Liver (tissue), 8 donors: ENCODE measurements at regions not wholly inside any gene's neighbourhood (a gene's known extent, or its start where the extent isn't known, plus 50 kb on each side); places are given as distances from the start of the nearest gene placed in this dataset.

Source experiments
- DNase-seq: peaks from one replicate; pipeline ENCODE4 v3.0.0-alpha.2; 2017; ENCODE audit warnings: low spot score
- H3K27ac ChIP-seq, 2 donors: one replicate each; pipeline ENCODE4 v1.7.0; 2013; ENCODE audit warnings: inconsistent platforms in 2 of 2, low read length in 2 of 2, control low read depth in 1 of 2, low read depth in 1 of 2, mild to moderate bottlenecking in 1 of 2
- H3K27me3 ChIP-seq, 4 donors: one replicate each; pipeline versions ENCODE4 v1.6.1 to v1.7.0; 2013; ENCODE audit warnings: low read length in 3 of 4, inconsistent platforms in 1 of 4, mild to moderate bottlenecking in 1 of 4, moderate library complexity in 1 of 4; ENCODE audit not compliant: control insufficient read depth in 4 of 4, insufficient read depth in 4 of 4
- H3K36me3 ChIP-seq, 4 donors: one replicate each; pipeline versions ENCODE4 v1.6.1 to v1.7.0; 2013; ENCODE audit warnings: low read length in 3 of 4, mild to moderate bottlenecking in 3 of 4, low read depth in 1 of 4, moderate library complexity in 1 of 4; ENCODE audit not compliant: control insufficient read depth in 4 of 4, insufficient read depth in 3 of 4
- H3K4me1 ChIP-seq, 4 donors: one replicate each; pipeline versions ENCODE4 v1.6.1 to v1.7.0; 2013; ENCODE audit warnings: low read length in 3 of 4, mild to moderate bottlenecking in 3 of 4, moderate library complexity in 1 of 4; ENCODE audit not compliant: control insufficient read depth in 4 of 4, insufficient read depth in 4 of 4
- H3K4me3 ChIP-seq, 3 donors: one replicate each; pipeline versions ENCODE4 v1.6.1 to v1.7.0; 2013; ENCODE audit warnings: low read length in 3 of 3, control low read depth in 1 of 3, low read depth in 1 of 3, mild to moderate bottlenecking in 1 of 3
- H3K9ac ChIP-seq, 2 donors: one replicate each; pipeline ENCODE4 v1.7.0; 2013; ENCODE audit warnings: low read length in 2 of 2, mild to moderate bottlenecking in 2 of 2, moderate library complexity in 2 of 2, control low read depth in 1 of 2, low read depth in 1 of 2
- H3K9me3 ChIP-seq, 4 donors: one replicate each; pipeline versions ENCODE4 v1.6.1 to v1.7.0; 2013; ENCODE audit warnings: low read length in 3 of 4; ENCODE audit not compliant: control insufficient read depth in 4 of 4
- FOXA1 ChIP-seq: IDR thresholded peaks from 2 replicates; pipeline ENCODE4 v1.6.1; 2016; ENCODE audit warnings: antibody characterized with exemption
- GABPA ChIP-seq, 2 donors: IDR thresholded peaks in 1 of 2; conservative IDR thresholded peaks in 1 of 2; 2 replicates each; pipeline ENCODE4 v1.6.1; 2016; ENCODE audit warnings: antibody characterized with exemption in 2 of 2, mild to moderate bottlenecking in 1 of 2, moderate library complexity in 1 of 2
- HNF4A ChIP-seq, 2 donors: conservative IDR thresholded peaks; 2 replicates each; pipeline ENCODE4 v1.6.1; 2016; ENCODE audit warnings: antibody characterized with exemption in 2 of 2, mild to moderate bottlenecking in 2 of 2
- HNF4G ChIP-seq: IDR thresholded peaks from 2 replicates; pipeline ENCODE4 v1.6.1; 2016; ENCODE audit warnings: antibody characterized with exemption
- JUND ChIP-seq, 2 donors: IDR thresholded peaks; 2 replicates each; pipeline ENCODE4 v1.6.1; 2016; ENCODE audit warnings: antibody characterized with exemption in 2 of 2
- NR2F2 ChIP-seq: IDR thresholded peaks from 2 replicates; pipeline ENCODE4 v1.6.1; 2016; ENCODE audit warnings: antibody characterized with exemption
- RAD21 ChIP-seq, 2 donors: IDR thresholded peaks; 2 replicates each; pipeline ENCODE4 v1.6.1; 2016; ENCODE audit warnings: antibody characterized with exemption in 2 of 2, mild to moderate bottlenecking in 2 of 2
- RXRA ChIP-seq, 2 donors: IDR thresholded peaks; 2 replicates each; pipeline ENCODE4 v1.6.1; 2017 to 2018; ENCODE audit warnings: antibody characterized with exemption in 2 of 2, mild to moderate bottlenecking in 1 of 2
- SP1 ChIP-seq: IDR thresholded peaks from 2 replicates; pipeline ENCODE4 v1.6.1; 2018; ENCODE audit warnings: antibody characterized with exemption, mild to moderate bottlenecking
- TAF1 ChIP-seq: conservative IDR thresholded peaks from 2 replicates; pipeline ENCODE4 v1.6.1; 2016; ENCODE audit warnings: antibody characterized with exemption, mild to moderate bottlenecking
- YY1 ChIP-seq: IDR thresholded peaks from 2 replicates; pipeline ENCODE4 v1.6.1; 2016; ENCODE audit warnings: antibody characterized with exemption, mild to moderate bottlenecking
- WGBS: extraction: QIAGEN DNeasy Blood & Tissue Kit; methylation state at CpG from one replicate; pipeline ENCODE4 v1.1.7; 2013; 5-methylcytosine and 5-hydroxymethylcytosine counted together
- TF ChIP-seq, protein P1 (sequence below): IDR thresholded peaks from 2 replicates; pipeline ENCODE4 v1.6.1; 2016; ENCODE audit warnings: antibody characterized with exemption, mild to moderate bottlenecking
- TF ChIP-seq, protein P2 (sequence below): IDR thresholded peaks from 2 replicates; pipeline ENCODE4 v1.6.1; 2016; ENCODE audit warnings: antibody characterized with exemption
- TF ChIP-seq, protein P3 (sequence below): IDR thresholded peaks from 2 replicates; pipeline ENCODE4 v1.6.1; 2016; ENCODE audit warnings: antibody characterized with exemption
- TF ChIP-seq, protein P4 (sequence below): IDR thresholded peaks from 2 replicates; pipeline ENCODE4 v1.6.1; 2016; ENCODE audit warnings: antibody characterized with exemption
- TF ChIP-seq, protein P5 (sequence below): fragments of 150-350 bp; IDR thresholded peaks from 2 replicates; pipeline ENCODE4 v1.5.1; 2017; ENCODE audit warnings: improper control_type of control experiment, low read depth, low read length; ENCODE audit not compliant: missing input control
- donor health status: healthy.
- donor health status: healthy.
- donor health status: healthy.
- donor health status: healthy.
- donor health status: healthy.

DNA sequence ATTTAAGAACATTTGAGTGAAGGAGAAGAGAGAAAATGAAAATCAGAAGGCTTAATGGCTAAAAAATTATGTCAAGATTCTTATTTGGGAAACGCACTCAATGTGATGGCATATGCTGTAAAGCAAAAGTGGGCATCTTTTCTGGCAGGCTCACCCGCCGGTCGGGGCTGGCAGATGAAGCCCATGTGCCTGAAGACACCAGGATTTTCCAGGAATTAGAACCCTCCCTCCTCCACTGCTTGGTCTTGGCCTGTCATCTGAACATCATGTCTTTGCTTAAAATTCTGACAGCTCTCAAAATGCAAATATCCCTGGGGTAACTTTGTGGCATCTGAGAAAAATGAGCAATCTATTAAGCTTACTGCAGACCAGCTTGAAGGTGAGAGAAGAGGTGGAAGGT, 337.9 kb downstream of the IRX1 start:
- TF ChIP-seq, protein P1, sequence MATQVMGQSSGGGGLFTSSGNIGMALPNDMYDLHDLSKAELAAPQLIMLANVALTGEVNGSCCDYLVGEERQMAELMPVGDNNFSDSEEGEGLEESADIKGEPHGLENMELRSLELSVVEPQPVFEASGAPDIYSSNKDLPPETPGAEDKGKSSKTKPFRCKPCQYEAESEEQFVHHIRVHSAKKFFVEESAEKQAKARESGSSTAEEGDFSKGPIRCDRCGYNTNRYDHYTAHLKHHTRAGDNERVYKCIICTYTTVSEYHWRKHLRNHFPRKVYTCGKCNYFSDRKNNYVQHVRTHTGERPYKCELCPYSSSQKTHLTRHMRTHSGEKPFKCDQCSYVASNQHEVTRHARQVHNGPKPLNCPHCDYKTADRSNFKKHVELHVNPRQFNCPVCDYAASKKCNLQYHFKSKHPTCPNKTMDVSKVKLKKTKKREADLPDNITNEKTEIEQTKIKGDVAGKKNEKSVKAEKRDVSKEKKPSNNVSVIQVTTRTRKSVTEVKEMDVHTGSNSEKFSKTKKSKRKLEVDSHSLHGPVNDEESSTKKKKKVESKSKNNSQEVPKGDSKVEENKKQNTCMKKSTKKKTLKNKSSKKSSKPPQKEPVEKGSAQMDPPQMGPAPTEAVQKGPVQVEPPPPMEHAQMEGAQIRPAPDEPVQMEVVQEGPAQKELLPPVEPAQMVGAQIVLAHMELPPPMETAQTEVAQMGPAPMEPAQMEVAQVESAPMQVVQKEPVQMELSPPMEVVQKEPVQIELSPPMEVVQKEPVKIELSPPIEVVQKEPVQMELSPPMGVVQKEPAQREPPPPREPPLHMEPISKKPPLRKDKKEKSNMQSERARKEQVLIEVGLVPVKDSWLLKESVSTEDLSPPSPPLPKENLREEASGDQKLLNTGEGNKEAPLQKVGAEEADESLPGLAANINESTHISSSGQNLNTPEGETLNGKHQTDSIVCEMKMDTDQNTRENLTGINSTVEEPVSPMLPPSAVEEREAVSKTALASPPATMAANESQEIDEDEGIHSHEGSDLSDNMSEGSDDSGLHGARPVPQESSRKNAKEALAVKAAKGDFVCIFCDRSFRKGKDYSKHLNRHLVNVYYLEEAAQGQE, result no peak
- TF ChIP-seq, protein P2, sequence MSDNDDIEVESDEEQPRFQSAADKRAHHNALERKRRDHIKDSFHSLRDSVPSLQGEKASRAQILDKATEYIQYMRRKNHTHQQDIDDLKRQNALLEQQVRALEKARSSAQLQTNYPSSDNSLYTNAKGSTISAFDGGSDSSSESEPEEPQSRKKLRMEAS, result no peak
- TF ChIP-seq SP1, result no peak
- TF ChIP-seq, protein P3, sequence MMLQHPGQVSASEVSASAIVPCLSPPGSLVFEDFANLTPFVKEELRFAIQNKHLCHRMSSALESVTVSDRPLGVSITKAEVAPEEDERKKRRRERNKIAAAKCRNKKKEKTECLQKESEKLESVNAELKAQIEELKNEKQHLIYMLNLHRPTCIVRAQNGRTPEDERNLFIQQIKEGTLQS, result no peak
- TF ChIP-seq GABPA (IDR thresholded peaks at IDR 0.05 in 1 of 2, conservative IDR thresholded peaks at IDR 0.05 in 1 of 2), result no peak
- no peak for TF ChIP-seq YY1
- no peak for TF ChIP-seq RAD21 (IDR thresholded peaks at IDR 0.05)
- no peak for TF ChIP-seq NR2F2
- no peak for TF ChIP-seq RXRA (IDR thresholded peaks at IDR 0.05)
- Histone ChIP-seq H3K9ac (no peak overlapping the region), H3K27ac (no peak overlapping the region), H3K4me1 (no peaks in the 10 kb centered on the region), H3K9me3 (peaks cover 0 to 8% (median 0%) of the 10 kb centered on the region in 4 donors), H3K36me3 (no peaks in the 10 kb centered on the region), H3K27me3 (no peaks in the 10 kb centered on the region), H3K4me3 (no peak overlapping the region)
- DNase-seq, result no peak
- WGBS, result 86% methylated on average over 4 of the region's 4 CpGs

DNA sequence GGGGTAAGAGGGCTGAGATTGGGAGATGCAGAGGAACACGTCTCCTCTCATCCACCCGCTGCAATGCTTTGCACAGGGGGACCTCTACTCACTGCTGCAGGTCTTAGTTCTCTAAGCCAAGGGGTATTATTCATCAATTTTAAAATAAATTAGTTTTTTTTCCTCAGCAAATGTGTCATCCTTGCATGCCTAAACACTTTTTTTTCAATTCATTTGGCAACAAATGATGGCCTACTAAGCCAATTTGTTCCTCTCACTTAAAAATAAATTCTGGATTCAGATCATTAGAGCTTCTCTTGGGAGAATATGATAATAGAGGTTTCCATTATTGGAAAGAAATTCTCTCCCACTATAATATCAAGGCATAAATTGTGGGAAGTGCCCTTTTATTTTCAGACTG, 338.3 kb downstream of the IRX1 start:
- H3K4me1 ChIP-seq, result no peaks in the 10 kb centered on the region
- H3K27me3 ChIP-seq, result no peaks in the 10 kb centered on the region
- peaks cover 0 to 8% (median 0%) of the 10 kb centered on the region in 4 donors for H3K9me3 ChIP-seq
- no peak for TF ChIP-seq SP1
- TF ChIP-seq, protein P1, result no peak
- TF ChIP-seq JUND (IDR thresholded peaks at IDR 0.05), result no peak
- TF ChIP-seq HNF4A (conservative IDR thresholded peaks at IDR 0.05), result no peak
- no peak for TF ChIP-seq GABPA (IDR thresholded peaks at IDR 0.05 in 1 of 2, conservative IDR thresholded peaks at IDR 0.05 in 1 of 2)
- TF ChIP-seq RXRA (IDR thresholded peaks at IDR 0.05), result no peak
- TF ChIP-seq TAF1, result no peak
- TF ChIP-seq HNF4G, result no peak
- TF ChIP-seq, protein P4, sequence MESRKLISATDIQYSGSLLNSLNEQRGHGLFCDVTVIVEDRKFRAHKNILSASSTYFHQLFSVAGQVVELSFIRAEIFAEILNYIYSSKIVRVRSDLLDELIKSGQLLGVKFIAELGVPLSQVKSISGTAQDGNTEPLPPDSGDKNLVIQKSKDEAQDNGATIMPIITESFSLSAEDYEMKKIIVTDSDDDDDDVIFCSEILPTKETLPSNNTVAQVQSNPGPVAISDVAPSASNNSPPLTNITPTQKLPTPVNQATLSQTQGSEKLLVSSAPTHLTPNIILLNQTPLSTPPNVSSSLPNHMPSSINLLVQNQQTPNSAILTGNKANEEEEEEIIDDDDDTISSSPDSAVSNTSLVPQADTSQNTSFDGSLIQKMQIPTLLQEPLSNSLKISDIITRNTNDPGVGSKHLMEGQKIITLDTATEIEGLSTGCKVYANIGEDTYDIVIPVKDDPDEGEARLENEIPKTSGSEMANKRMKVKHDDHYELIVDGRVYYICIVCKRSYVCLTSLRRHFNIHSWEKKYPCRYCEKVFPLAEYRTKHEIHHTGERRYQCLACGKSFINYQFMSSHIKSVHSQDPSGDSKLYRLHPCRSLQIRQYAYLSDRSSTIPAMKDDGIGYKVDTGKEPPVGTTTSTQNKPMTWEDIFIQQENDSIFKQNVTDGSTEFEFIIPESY, result no peak
- TF ChIP-seq YY1, result no peak
- TF ChIP-seq FOXA1, result no peak
- TF ChIP-seq, protein P5, sequence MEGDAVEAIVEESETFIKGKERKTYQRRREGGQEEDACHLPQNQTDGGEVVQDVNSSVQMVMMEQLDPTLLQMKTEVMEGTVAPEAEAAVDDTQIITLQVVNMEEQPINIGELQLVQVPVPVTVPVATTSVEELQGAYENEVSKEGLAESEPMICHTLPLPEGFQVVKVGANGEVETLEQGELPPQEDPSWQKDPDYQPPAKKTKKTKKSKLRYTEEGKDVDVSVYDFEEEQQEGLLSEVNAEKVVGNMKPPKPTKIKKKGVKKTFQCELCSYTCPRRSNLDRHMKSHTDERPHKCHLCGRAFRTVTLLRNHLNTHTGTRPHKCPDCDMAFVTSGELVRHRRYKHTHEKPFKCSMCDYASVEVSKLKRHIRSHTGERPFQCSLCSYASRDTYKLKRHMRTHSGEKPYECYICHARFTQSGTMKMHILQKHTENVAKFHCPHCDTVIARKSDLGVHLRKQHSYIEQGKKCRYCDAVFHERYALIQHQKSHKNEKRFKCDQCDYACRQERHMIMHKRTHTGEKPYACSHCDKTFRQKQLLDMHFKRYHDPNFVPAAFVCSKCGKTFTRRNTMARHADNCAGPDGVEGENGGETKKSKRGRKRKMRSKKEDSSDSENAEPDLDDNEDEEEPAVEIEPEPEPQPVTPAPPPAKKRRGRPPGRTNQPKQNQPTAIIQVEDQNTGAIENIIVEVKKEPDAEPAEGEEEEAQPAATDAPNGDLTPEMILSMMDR, result no peak
- H3K36me3 ChIP-seq, result no peaks in the 10 kb centered on the region
- WGBS, result 79% methylated on average over 2 of the region's 2 CpGs
- no peak overlapping the region for H3K27ac ChIP-seq
- H3K9ac ChIP-seq, result no peak overlapping the region
- no peak overlapping the region for H3K4me3 ChIP-seq
- DNase-seq, result no peak
